ENCODE measurements at regions not wholly inside any gene's neighbourhood (a gene's known extent, or its start where the extent isn't known, plus 50 kb on each side); places are given as distances from the start of the nearest gene placed in this dataset.
A peak's percentile ranks its signal among the peaks of the same experiment; 100 is the strongest.

DNA sequence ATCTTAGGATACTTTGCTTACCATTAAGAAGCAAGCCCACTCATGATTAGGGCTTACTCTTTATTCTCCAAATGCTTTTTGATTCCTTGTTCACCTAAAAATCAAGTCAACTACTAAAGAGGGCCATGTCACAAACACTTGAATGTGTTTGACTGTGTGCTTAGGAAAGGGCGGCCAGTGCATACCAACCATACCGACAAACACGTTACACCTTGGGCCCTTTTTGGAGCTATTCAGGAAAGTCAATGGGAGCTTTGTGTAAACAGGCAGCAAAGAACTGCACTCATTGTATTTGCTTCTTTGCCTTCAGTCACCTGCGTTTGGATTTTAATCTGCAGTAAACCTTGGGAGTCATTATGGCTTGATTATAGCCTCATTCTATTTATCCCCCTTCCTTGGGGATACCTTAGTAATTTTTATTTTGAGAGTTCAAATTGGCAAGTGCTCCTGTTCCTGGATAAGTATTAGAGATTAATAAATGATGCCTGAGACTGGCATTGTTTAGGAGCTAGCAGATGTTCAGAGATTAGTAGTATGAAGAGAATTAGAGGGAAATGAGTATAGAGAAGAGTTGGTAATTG lies 102.6 kb upstream of the HDGFL1 start:
- Histone ChIP-seq H3K4me1 (peaks cover 0 to 32% of the 10 kb centered on the region in 2 donors), H3K27me3 (no peaks in the 10 kb centered on the region), H3K27ac (no peak overlapping the region), H3K4me3 (no peak overlapping the region), H3K36me3 (no peaks in the 10 kb centered on the region), H3K9me3 (no peaks in the 10 kb centered on the region)
- no peak for DNase-seq (ENCODE audit: low spot score)
- TF ChIP-seq, protein P1, sequence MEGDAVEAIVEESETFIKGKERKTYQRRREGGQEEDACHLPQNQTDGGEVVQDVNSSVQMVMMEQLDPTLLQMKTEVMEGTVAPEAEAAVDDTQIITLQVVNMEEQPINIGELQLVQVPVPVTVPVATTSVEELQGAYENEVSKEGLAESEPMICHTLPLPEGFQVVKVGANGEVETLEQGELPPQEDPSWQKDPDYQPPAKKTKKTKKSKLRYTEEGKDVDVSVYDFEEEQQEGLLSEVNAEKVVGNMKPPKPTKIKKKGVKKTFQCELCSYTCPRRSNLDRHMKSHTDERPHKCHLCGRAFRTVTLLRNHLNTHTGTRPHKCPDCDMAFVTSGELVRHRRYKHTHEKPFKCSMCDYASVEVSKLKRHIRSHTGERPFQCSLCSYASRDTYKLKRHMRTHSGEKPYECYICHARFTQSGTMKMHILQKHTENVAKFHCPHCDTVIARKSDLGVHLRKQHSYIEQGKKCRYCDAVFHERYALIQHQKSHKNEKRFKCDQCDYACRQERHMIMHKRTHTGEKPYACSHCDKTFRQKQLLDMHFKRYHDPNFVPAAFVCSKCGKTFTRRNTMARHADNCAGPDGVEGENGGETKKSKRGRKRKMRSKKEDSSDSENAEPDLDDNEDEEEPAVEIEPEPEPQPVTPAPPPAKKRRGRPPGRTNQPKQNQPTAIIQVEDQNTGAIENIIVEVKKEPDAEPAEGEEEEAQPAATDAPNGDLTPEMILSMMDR (IDR thresholded peaks at IDR 0.05) = no peak

DNA sequence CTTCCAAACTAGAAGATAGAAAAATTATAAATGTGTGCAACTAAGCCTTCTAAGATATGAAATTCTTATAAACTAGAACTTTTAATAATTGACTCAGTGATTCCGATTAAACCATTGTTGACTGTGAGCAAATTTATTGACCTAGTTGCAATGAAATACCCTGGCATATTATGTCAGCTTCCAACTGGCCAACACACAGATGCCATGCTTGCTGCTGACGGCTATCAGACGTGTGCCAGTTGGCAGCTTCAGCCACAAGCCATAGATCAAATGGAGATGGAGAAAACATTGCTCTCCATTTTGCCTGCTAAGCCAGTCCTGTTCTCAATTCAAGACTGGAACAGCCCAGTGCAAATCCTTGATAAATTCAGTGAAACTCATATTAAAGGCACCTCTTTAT lies 101.7 kb upstream of the HDGFL1 start:
- Histone ChIP-seq H3K4me1 (peaks cover 0 to 36% of the 10 kb centered on the region in 2 donors), H3K27me3 (no peaks in the 10 kb centered on the region), H3K27ac (no peak overlapping the region)

DNA sequence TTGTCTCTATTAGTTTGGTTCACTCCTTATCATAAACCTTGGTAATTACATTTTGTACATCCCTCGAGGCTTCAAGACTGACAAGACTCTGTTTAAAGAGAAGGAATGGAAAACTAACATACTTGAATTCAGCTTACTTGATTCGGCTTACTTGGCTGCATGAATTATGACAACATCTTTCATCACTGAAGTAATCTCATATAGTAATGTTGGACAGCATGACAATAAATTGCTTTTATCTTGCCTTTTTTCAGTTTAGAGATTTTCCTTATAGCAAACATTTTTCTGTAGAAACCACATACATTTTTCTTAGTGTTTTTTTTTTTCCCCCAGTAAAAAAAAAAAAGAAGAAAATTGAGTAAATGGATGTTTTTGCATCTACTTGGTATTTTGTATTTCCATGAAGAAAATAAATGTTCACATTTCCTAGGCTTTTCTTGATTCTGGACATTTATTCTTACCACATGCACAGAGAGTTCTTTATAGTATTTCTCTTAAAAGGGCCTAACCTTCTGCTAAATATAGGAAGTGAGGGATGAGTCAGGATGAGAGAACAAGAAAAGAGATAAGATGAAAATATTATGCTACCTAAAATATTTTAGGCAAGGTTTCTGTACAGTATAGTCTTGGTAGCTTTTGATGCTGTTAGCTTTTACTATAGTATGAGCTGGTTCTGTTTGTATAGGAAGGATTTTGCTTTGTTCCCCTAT lies 101.0 kb upstream of the HDGFL1 start:
- no peak overlapping the region for H3K4me3 ChIP-seq
- no peaks in the 10 kb centered on the region for H3K27me3 ChIP-seq
- DNase-seq (ENCODE audit: low spot score) = no peak
- no peak overlapping the region for H3K27ac ChIP-seq
- H3K9me3 ChIP-seq = no peaks in the 10 kb centered on the region
- TF ChIP-seq, protein P1 (IDR thresholded peaks at IDR 0.05) = no peak
- no peaks in the 10 kb centered on the region for H3K36me3 ChIP-seq
- peaks cover 0 to 36% of the 10 kb centered on the region in 2 donors for H3K4me1 ChIP-seq

More for the DNA sequence above, 101.7 kb upstream of the HDGFL1 start:
- Histone ChIP-seq H3K9me3 (no peaks in the 10 kb centered on the region), H3K36me3 (no peaks in the 10 kb centered on the region), H3K4me3 (no peak overlapping the region)
- no peak for DNase-seq (ENCODE audit: low spot score)
- TF ChIP-seq, protein P1 (IDR thresholded peaks at IDR 0.05) = no peak

DNA sequence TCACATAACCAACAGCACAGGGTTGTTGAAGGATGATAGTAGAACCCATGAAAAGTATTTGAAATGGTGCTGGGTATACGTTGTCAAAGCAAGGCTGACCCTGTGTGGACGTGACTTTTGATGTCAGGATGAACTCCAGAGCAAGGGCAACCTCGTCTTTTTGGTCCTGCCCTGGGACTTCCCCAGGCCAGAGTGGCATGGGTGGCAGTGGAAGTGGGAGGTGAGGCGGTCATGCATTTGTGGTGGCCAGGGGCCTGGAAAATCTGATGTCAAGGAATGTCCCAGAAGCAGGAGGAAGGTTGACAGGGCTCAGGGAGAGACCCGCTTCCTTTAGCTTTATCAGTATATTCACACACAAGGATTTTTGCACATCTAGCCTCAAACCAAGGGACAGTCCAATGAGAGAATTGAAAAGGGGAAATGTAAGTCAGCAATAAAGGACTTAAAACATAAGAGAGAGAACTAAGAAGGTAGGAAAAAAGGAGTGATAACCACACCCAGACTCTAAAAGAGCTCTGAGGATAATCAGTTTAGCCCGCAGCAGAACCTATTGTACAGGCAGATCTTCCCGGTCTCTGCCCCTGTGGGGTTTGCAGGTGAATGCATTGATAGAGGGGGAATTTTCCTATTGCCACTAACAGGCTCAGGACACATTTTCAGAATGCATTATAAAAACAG lies 98.8 kb upstream of the HDGFL1 start:
- Histone ChIP-seq H3K27ac (peak overlapping the region; percentile 37 to 49), H3K36me3 (no peaks in the 10 kb centered on the region), H3K4me3 (no peak overlapping the region), H3K27me3 (no peaks in the 10 kb centered on the region), H3K4me1 (peaks cover 0 to 36% of the 10 kb centered on the region in 2 donors), H3K9me3 (no peaks in the 10 kb centered on the region)
- DNase-seq (ENCODE audit: low spot score) = no peak
- TF ChIP-seq, protein P1 (IDR thresholded peaks at IDR 0.05) = no peak

DNA sequence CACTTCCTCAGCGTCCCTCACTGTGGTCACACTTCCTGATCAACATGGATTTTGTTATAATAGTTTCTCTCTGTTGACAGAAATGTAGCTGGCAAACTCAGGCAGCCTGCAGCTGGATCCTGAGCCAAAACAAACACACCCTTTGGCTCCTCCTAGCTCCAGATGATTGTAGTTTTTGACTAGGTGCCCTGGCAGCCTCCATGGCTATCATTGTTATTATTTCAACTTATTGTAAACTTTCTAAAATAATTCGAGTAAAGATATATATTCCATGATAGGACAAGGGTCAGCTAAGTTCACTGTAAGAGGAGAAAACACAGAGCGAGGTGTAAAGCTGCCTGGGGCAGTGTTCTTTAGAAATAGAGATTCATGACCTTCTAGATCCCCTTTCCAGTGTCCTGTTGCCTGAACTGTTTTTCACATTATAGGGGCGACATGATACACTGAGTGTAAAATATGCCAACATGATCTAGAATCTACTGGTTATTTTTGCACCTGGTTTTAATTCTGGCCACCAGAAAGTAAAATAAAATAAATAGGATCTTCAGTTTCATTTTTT lies 98.2 kb upstream of the HDGFL1 start:
- Histone ChIP-seq H3K4me3 (no peak overlapping the region), H3K9me3 (no peaks in the 10 kb centered on the region), H3K27ac (peak overlapping the region; percentile 37 to 49), H3K36me3 (no peaks in the 10 kb centered on the region), H3K4me1 (peaks cover 0 to 36% of the 10 kb centered on the region in 2 donors), H3K27me3 (no peaks in the 10 kb centered on the region)
- TF ChIP-seq, protein P1 (IDR thresholded peaks at IDR 0.05) = peak in 1 of 2 donors; percentile 46
- no peak for DNase-seq (ENCODE audit: low spot score)

Measured in right atrium auricular region (tissue), 2 donors.